ENCODE measurements at regions not wholly inside any gene's neighbourhood (a gene's known extent, or its start where the extent isn't known, plus 50 kb on each side); places are given as distances from the start of the nearest gene placed in this dataset.

- TF ChIP-seq KLF9 (tag by site-specific recombination; IDR thresholded peaks at IDR 0.05; ENCODE audit: low read depth), result no peak
- no peak for TF ChIP-seq RBAK (tag by site-specific recombination; IDR thresholded peaks at IDR 0.05)
- no peak for TF ChIP-seq ZNF530 (tag by site-specific recombination; IDR thresholded peaks at IDR 0.05; ENCODE audit: low read depth)
- no peak for TF ChIP-seq CTCF (tag by site-specific recombination; IDR thresholded peaks at IDR 0.05)
- no peak for TF ChIP-seq ZNF202 (tag by site-specific recombination; IDR thresholded peaks at IDR 0.05; ENCODE audit: borderline replicate concordance)
- TF ChIP-seq SP2 (tag by site-specific recombination; IDR thresholded peaks at IDR 0.05), result no peak
- TF ChIP-seq ZNF768 (tag by site-specific recombination; IDR thresholded peaks at IDR 0.05), result no peak
- TF ChIP-seq ZSCAN30 (tag by site-specific recombination; IDR thresholded peaks at IDR 0.05), result no peak
These were observed 291.2 kb downstream of the POM121L12 start for GRCh38 chr7:53326634-53327033.
